ENCODE measurements at regions not wholly inside any gene's neighbourhood (a gene's known extent, or its start where the extent isn't known, plus 50 kb on each side); places are given as distances from the start of the nearest gene placed in this dataset.
"Not testable (repeated sequence)": the region's sequence is repeated elsewhere in the genome, so short reads cannot be mapped to it uniquely, and the experiment has no call there.

GRCh38 chrX:63176578-63176977 lies 174.6 kb downstream of the SPIN4 start:
- not testable (repeated sequence) for DNase-seq

GRCh38 chrX:63173841-63174718 lies 177.1 kb downstream of the SPIN4 start:
- not testable (repeated sequence) for DNase-seq

DNA sequence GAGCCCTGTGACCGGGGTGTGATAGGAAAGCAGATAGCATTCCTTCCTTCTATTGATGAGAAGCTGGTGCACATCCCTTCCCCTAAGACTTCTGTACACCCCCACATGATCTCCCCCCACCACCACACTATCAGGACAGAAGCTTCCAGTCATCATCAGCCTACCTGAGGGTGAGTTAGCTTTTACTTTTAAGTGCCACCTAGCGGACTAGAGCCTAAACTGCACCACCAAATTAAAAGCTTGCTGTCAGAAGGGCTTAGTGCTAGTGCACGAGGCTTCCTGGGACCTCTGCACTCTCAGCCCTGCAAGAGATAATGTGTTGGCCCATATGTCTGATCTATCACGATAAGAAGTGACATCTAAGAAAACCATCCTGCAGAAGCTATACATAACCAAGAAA lies 181.7 kb downstream of the SPIN4 start:
- not testable (repeated sequence) for DNase-seq

DNA sequence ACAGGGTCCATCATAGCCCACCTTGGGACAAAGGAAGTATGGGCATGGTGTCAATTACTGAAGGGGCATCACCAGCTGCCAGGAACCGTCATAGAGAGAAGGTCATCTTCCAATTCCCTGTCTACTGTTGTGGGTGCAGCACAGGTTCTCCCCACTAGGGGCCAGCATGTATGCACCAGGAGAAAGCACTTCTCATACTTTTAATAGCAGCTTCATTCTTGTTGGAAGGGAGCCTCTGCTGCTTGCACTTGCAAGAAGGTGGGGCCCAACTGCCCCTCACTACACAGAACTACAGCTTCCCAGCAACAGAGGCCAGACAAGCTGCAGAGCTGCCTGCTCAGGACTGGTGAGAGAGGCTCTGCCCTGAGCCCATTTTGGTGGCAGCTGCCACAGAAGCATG lies 182.2 kb downstream of the SPIN4 start:
- DNase-seq, result not testable (repeated sequence)

GRCh38 chrX:63167002-63167401 lies 184.1 kb downstream of the SPIN4 start:
- not testable (repeated sequence) for DNase-seq

- DNase-seq, result not testable (repeated sequence)
Measured at GRCh38 chrX:63160994-63161393, 190.1 kb downstream of the SPIN4 start.

DNA sequence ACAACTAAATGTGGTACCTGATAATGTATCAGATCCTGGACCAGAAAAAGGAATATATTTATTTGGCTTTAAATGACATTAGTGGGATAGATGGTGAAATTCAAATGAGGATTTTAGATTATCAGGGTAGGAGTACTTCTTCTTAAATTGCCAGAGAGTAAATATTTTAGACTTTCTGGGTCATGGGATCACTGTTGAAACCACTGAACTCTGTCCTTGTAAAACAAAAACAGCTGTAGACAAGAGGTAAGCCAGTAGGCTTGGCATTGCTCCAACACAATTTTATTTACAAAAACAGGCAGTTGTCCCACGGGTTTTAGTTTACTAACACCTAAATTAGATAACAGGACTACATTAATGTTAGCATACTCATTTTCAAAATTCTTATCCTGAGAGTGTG lies 190.8 kb downstream of the SPIN4 start:
- DNase-seq, result not testable (repeated sequence)

DNA sequence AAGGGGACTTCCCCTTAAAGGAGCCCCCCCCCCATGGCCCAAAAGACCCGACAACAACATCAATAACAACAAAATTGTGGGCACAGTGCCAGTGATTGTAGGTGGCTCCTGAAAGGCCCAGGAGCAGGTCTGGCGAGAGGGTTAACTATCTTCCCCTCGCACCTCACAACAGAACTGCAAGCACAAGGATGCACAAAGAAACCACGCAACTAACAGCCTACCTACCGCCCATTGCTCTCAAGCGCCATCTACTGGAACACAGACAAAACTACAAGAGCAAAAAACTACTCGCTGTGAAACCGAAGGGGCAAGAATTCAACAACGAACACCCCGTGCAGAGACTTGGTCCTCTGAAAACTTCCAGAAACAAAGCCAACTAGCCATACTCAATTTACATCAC lies 205.6 kb downstream of the SPIN4 start:
- DNase-seq, result not testable (repeated sequence)

DNA sequence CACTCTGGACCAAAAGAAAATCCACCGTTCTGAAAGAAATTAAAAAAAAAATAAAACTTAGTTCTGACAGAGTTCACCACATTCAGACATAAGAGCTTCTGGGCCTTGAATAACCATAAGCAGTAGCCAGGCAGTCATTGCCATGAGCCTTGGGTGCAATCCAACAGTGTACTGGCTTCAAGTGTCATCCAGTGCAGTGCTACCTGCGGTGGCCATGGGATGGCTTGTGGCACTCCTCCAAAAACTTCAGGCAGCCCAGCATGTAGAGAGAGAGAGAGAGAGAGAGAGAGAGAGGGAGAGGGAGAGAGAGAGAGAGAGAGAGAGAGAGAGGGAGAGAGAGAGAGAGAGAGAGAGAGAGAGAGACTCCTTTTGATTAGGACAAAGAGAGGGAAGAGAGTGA lies 208.5 kb downstream of the SPIN4 start:
- DNase-seq, result not testable (repeated sequence)

GRCh38 chrX:63135859-63136258 lies 215.3 kb downstream of the SPIN4 start:
- DNase-seq, result not testable (repeated sequence)

DNA sequence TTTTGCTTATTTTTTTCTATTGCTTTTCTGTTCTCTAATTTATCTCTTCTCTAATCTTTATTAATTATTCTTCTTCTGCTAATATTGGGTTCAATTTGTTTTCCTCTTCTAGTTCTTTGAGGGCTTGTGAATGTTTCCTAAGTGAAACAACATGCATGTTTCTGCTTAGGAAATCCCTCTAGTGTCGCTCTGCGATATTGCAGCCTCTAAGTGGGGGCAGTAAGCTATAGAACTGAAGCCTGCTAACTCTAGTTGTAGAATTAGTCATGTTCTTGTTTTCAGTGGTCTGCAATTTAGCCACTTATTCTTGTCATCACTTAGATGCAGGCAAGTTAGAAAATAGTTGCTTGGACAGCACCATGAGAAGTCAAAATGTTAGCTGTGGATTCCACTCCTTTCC lies 222.6 kb downstream of the SPIN4 start:
- DNase-seq, result peak; percentile 1 to 6

GRCh38 chrX:63115196-63115595 lies 235.9 kb downstream of the SPIN4 start:
- DNase-seq, result no peak

GRCh38 chrX:63101879-63102620 lies 249.1 kb downstream of the SPIN4 start:
- no peak for DNase-seq

DNA sequence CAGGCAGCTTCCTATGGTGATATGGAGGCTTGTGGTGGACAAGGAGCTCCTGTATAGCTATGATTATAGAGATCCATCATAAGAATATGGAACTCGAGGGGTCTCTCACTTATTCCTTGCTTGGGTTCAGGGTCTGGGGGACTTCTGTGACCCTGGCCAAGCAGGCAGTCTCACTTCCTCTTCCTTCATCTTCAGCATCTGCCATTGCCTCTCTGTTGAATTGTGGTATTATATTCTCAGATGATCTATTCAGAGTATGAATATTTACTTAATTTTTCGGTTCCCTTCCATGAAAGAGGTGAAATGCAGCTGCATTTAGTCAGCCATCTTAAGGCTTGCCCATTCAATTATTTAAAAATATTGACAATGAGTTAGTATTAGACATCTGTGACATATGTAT lies 292.9 kb downstream of the SPIN4 start:
- DNase-seq, result no peak

GRCh38 chrX:63050225-63050624 lies 300.9 kb downstream of the SPIN4 start:
- DNase-seq, result peak in 1 of 2 experiments; percentile 19

DNA sequence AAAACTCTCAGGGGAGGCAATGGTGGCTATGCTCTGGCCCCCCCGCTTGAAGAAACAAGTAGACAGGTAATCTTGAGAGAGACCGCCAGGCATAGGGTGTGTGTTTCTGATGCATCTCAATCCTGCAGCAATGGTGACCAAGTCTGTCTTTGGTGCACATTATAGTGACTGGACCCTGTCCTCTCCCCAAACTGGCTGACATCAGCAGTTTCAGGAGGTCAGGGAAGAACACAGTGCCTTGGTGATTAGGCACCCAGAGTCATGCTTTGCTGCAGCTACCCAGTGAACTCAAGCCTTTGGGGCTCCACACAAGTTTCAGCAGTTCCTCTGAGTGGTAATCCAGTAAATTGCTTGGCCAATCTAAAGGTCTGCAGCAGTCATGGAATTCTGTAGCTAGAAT lies 318.3 kb downstream of the SPIN4 start:
- DNase-seq, result no peak

- DNase-seq, result no peak
Measured at GRCh38 chrX:63013549-63013948, 337.6 kb downstream of the SPIN4 start.

DNA sequence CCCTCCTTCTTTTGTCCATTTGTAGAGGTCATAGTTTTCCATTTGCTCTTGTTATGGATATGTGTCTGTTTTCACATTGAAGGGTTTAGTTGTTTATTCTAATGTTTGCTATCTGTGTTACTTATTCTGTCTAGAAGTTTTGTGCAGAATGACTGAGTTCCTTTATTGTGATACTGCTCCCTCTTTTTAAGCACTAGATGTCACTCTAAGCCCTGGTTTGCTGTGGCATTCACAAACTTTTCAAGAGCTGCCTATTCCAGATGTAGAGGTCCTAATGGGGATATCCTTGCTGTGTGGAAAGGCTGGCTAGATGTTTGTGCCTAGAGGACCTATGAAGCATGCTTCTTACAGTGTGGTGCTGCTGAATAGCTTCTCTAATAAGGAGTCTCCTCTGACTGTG lies 338.6 kb downstream of the SPIN4 start:
- no peak for DNase-seq

DNA sequence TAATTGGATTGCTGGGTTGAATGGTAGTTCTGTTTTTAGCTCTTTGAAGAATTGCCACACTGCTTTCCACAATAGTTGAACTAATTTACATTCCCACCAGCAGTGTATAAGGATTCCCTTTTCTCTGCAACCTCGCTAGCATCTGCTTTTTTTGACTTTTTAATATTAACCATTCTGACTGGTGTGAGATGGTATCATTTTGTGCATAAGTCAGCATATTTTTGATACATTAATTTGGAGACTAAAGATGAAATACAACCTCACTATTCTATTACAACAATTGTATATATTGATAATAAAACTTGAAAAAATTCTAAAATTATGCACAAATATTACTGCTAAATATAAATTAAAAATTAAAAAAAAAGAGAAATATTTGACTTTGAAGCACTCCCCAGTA lies 350.9 kb downstream of the SPIN4 start:
- DNase-seq, result not testable (repeated sequence)

Data from SHP77 (cell line).